ENCODE measurements at regions not wholly inside any gene's neighbourhood (a gene's known extent, or its start where the extent isn't known, plus 50 kb on each side); places are given as distances from the start of the nearest gene placed in this dataset.

GRCh38 chr4:152106113-152106763 lies 345.4 kb upstream of the GATB start:
- Histone ChIP-seq H3K27ac (ENCODE audit: low read depth, low read length) (no peak overlapping the region), H3K4me1 (ENCODE audit: control insufficient read depth, low read length) (no peaks in the 10 kb centered on the region), H3K9me3 (ENCODE audit: control insufficient read depth, insufficient read depth, low read length) (no peaks in the 10 kb centered on the region), H4K20me1 (ENCODE audit: control insufficient read depth, insufficient read depth, low read depth, low read length) (no peaks in the 10 kb centered on the region), H3K27me3 (ENCODE audit: control insufficient read depth, low read length) (no peaks in the 10 kb centered on the region), H3F3A (ENCODE audit: control insufficient read depth, insufficient read depth) (no peaks in the 10 kb centered on the region), H3K9me2 (replicated peaks; ENCODE audit: control insufficient read depth, low read length) (no peaks in the 10 kb centered on the region), H3K79me2 (ENCODE audit: control insufficient read depth, low read length) (no peaks in the 10 kb centered on the region), H3K36me3 (ENCODE audit: control insufficient read depth, low read length) (no peaks in the 10 kb centered on the region), H3K4me2 (ENCODE audit: low read length) (no peak overlapping the region), H3K4me3 (ENCODE audit: low read length) (no peak overlapping the region)
- TF ChIP-seq EZH2phosphoT487 (IDR thresholded peaks at IDR 0.05; ENCODE audit: borderline replicate concordance, low read length) = no peak
- TF ChIP-seq CTCF (IDR thresholded peaks at IDR 0.05; ENCODE audit: low read depth, low read length, poor library complexity, severe bottlenecking) = no peak

- no peaks in the 10 kb centered on the region for H3K27me3 ChIP-seq (ENCODE audit: control insufficient read depth, low read length)
Measured at GRCh38 chr4:152104901-152105357, 344.1 kb upstream of the GATB start.

GRCh38 chr4:152104356-152104755 lies 343.5 kb upstream of the GATB start:
- H3K27me3 ChIP-seq (ENCODE audit: control insufficient read depth, low read length) = no peaks in the 10 kb centered on the region
- H3K36me3 ChIP-seq (ENCODE audit: control insufficient read depth, low read length) = no peaks in the 10 kb centered on the region
- H3K79me2 ChIP-seq (ENCODE audit: control insufficient read depth, low read length) = no peaks in the 10 kb centered on the region
- no peak for TF ChIP-seq CTCF (IDR thresholded peaks at IDR 0.05; ENCODE audit: low read depth, low read length, poor library complexity, severe bottlenecking)
- no peak for TF ChIP-seq EZH2phosphoT487 (IDR thresholded peaks at IDR 0.05; ENCODE audit: borderline replicate concordance, low read length)
- peaks cover 10% of the 10 kb centered on the region for H3K4me1 ChIP-seq (ENCODE audit: control insufficient read depth, low read length)
- H3K4me3 ChIP-seq (ENCODE audit: low read length) = no peak overlapping the region
- no peaks in the 10 kb centered on the region for H3F3A ChIP-seq (ENCODE audit: control insufficient read depth, insufficient read depth)
- H3K27ac ChIP-seq (ENCODE audit: low read depth, low read length) = no peak overlapping the region
- H3K9me3 ChIP-seq (ENCODE audit: control insufficient read depth, insufficient read depth, low read length) = no peaks in the 10 kb centered on the region
- no peaks in the 10 kb centered on the region for H3K9me2 ChIP-seq (replicated peaks; ENCODE audit: control insufficient read depth, low read length)
- no peaks in the 10 kb centered on the region for H4K20me1 ChIP-seq (ENCODE audit: control insufficient read depth, insufficient read depth, low read depth, low read length)
- no peak overlapping the region for H3K4me2 ChIP-seq (ENCODE audit: low read length)

More at GRCh38 chr4:152104901-152105357, 344.1 kb upstream of the GATB start:
- H3K4me3 ChIP-seq (ENCODE audit: low read length) = no peak overlapping the region
- H3K4me2 ChIP-seq (ENCODE audit: low read length) = no peak overlapping the region
- H3K4me1 ChIP-seq (ENCODE audit: control insufficient read depth, low read length) = peaks cover 10% of the 10 kb centered on the region
- no peaks in the 10 kb centered on the region for H3K79me2 ChIP-seq (ENCODE audit: control insufficient read depth, low read length)
- H4K20me1 ChIP-seq (ENCODE audit: control insufficient read depth, insufficient read depth, low read depth, low read length) = no peaks in the 10 kb centered on the region
- H3K9me2 ChIP-seq (replicated peaks; ENCODE audit: control insufficient read depth, low read length) = no peaks in the 10 kb centered on the region
- H3F3A ChIP-seq (ENCODE audit: control insufficient read depth, insufficient read depth) = no peaks in the 10 kb centered on the region
- TF ChIP-seq CTCF (IDR thresholded peaks at IDR 0.05; ENCODE audit: low read depth, low read length, poor library complexity, severe bottlenecking) (no peak), EZH2phosphoT487 (IDR thresholded peaks at IDR 0.05; ENCODE audit: borderline replicate concordance, low read length) (no peak)
- H3K36me3 ChIP-seq (ENCODE audit: control insufficient read depth, low read length) = no peaks in the 10 kb centered on the region
- H3K27ac ChIP-seq (ENCODE audit: low read depth, low read length) = no peak overlapping the region
- H3K9me3 ChIP-seq (ENCODE audit: control insufficient read depth, insufficient read depth, low read length) = no peaks in the 10 kb centered on the region

Data from DOHH2 (cell line).